Right forelimb (tissue), 1 donor: ENCODE measurements at regions not wholly inside any gene's neighbourhood (a gene's known extent, or its start where the extent isn't known, plus 50 kb on each side); places are given as distances from the start of the nearest gene placed in this dataset.
"Not testable (repeated sequence)": the region's sequence is repeated elsewhere in the genome, so short reads cannot be mapped to it uniquely, and the experiment has no call there.

ENCODE experiments used
- DNase-seq: peaks from one replicate; pipeline ENCODE4 v3.0.0-alpha.2; 2018

DNA sequence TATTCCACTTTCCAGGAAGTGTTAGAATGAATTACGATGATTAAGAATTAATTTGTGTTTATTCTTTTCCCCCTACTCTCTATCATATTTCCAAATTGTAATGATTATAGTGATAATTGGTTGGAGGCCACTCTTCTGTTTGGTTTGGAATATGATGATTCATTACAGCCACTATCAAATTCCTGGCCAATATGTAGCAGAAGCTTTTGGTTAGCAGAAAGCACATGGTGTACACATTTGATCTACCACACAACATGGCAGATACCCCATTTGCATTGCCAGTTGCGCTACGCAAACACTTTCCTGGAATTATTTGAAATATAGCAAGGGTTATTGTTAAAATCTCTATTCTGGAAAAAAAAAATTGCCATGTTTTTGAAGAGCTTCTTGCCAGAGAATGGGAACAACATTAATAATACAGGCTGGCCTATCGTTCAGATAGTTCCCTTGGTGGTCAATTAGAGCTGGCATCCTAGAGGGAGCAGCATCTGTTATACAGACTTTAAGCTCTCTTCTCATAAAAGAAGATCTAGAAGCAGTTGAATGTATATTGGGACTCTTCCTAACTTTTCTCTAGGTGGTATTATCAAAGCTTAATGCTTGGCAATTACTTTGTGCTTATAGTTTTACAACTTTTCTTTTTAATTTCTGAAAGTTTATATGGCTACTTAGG is 455.0 kb upstream of the ACTBL2 start:
- no peak for DNase-seq

DNA sequence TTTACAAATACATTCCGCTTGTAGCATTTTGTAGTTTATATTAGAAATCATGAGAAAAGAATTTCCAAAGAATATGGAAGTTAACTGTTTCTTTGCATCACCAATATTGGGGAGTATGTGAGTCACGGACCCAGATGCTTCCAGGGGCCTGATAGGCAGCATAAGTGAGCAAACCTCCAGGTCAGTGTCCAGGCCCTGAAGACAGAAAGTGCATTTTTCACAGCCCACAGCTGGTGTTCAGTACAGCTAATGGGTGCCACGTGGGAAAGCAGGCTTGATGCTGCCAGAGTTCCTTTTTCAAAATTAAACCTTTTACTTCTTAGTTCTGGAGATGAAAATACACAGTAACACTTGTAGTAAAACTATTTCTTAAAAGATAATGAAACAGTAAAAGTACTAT is 454.4 kb upstream of the ACTBL2 start:
- DNase-seq, result no peak

GRCh38 chr5:57932761-57933160 is 450.1 kb upstream of the ACTBL2 start:
- DNase-seq, result no peak

GRCh38 chr5:57931807-57932206 is 449.2 kb upstream of the ACTBL2 start:
- no peak for DNase-seq

DNA sequence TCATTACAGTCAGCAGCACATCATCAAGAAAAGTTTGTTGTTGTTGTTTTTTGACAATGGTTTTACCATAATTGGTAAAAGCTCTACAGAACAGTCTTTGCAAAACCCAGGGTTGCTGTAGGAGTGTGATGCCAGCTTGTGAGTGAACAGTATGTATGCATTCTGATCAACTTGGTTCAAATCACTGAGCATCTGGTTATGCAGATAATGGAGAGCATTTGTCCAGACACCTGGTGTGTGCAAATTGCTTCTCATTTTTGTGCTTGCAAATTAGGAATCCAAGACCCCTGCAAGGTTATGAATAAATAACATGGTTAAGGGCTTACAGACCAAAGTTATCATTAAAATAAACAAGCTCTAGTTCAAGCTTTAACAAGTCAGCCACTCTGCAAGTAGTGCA is 448.7 kb upstream of the ACTBL2 start:
- DNase-seq, result no peak

DNA sequence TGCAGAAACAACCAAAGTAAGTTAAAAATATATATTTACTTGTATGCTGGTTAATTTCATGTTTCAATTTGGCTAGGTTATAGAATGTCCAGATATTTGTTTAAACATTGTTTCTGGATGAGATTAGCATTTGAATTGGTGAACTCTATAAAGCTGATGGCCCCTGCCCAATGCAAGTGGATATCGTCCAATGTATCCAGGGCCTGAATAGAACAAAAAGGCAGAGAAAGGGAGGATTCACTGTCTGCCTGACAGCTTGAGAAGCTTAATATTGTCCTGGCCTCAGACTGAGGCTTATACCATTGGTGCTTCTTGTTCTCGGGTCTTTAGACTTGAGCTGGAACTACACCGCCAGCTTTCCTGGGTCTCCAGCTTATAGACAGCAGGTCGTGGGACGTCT is 446.7 kb upstream of the ACTBL2 start:
- no peak for DNase-seq

DNA sequence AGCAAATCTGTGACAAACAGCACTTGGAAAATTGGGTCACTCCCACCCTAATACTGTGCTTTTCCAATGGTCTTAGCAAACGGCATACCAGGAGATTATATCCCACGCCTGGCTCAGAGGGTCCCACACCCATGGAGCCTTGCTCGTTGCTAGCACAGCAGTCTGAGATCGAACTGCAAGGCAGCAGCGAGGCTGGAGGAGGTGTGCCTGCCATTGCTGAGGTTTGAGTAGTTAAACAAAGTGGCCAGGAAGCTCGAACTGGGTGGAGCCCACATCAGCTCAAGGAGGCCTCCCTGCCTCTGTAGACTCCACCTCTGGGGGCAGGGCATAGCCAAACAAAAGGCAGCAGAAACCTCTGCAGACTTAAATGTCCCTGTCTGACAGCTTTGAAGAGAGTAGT is 440.5 kb upstream of the ACTBL2 start:
- DNase-seq, result not testable (repeated sequence)

GRCh38 chr5:57917004-57917403 is 434.4 kb upstream of the ACTBL2 start:
- DNase-seq, result no peak

DNA sequence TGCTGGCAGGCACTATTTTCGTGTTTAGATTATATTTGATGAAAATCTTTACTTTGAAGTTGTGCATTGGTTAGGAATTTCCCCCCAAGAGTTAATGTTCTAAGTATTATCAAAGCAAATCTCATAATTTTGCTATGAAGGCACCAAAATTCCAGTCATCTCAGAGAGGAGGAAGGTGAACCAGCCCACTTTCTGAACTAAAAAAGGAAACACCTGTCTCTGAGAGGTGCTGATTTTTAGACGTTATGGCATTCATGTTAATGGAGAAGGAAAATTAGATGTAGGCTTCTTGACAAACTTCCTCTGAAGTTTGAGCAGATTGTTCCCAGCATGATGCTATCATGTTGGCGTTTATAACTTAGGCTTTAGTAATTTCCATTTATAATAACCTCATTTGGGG is 432.9 kb upstream of the ACTBL2 start:
- DNase-seq, result no peak

- no peak for DNase-seq
Measured at GRCh38 chr5:57911438-57911837, 428.8 kb upstream of the ACTBL2 start.

DNA sequence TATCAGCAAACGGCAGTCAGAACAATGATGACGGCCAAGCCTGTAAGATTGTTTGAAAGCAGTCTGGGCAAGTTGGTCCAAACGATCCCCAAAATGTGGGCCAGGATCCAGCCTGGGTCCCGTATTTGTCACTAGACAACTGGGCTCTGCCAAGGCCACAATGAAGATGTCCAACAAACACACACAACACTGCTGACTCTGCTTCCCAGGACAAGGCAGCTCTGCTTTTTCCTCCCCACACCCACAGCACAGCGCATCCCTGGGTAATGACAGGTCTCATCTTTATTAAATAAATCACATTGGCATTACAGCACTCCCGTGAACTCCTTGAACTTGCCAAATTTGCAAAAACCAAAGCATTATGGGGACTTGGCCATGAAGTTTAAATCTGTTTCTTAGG is 424.1 kb upstream of the ACTBL2 start:
- DNase-seq, result no peak

- no peak for DNase-seq
Measured at GRCh38 chr5:57903458-57903857, 420.8 kb upstream of the ACTBL2 start.

DNA sequence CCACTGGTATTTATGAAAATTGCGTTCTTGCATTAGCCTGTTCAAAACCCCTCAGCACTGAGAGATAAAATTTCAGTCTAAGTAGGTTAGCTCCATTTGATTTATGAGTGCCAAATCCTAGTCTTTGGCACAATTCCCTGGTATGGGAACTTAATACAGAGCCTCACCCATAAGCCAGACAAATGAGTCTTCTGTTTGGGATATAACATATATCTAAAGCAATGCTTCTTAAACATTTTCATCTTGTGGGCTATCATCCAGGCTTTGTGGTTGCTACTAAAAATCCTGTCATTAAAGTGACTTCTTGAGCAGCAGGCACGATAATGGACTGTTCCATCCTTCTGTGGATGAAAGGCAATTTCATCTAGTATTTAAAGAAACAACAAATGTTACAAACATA is 419.5 kb upstream of the ACTBL2 start:
- no peak for DNase-seq

- DNase-seq, result no peak
Measured at GRCh38 chr5:57900381-57900944, 417.9 kb upstream of the ACTBL2 start.

- DNase-seq, result no peak
Measured at GRCh38 chr5:57896576-57896975, 414.0 kb upstream of the ACTBL2 start.

DNA sequence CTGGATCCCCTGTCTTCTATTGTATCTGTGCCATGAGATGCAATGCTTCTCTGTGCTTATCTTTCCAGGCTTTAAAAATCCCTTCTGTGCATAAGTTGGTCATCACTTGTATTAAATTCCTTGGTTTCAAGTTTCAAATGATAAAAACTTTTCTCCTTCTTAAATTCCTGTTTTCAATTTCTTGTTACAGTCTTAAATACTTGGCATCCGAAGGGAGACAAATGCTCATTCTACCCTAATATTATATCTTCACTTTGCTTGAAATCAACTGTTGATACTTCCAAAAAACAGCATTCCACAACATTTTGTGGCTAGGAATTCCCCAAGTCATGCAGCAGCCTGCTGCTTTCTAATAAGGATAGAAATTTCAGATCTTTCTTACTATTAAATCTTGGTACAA is 413.2 kb upstream of the ACTBL2 start:
- no peak for DNase-seq

DNA sequence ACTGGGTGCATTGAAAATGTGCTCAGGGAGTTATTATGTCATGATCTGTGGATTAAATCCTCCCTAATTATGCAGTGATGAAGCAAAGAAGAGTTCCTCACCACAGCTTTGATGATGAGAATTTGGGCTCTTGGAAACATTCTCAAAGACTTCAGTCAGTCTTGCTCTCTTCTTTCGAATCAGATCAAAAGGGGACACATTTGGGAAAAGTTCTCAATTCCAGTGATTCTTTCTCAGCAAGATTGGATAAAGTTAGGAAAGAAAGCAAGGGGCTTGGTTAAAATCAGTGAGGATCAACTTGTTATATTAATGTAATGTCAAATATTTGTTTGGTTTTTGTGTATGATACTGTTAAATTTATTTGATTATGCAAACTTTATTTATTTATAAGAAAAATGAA is 411.3 kb upstream of the ACTBL2 start:
- no peak for DNase-seq

DNA sequence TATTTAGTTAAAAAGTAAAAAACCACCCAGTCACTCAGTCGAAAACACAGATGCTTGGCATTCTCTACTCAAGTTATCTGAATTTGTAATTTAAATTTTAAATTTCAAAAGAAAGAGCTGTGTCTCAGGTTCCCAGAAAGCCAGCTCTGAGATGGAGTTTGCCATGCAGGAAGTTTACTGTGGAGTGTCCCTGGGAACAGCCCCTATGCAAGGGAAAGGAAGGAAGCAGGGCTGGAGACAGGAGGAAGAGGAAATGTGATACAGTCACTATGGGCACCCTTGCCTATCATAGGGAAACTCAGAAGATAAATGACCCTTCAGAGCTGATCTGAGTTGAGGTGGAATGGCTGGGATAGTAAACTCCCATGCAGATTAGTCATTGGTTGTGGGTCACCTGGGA is 408.8 kb upstream of the ACTBL2 start:
- no peak for DNase-seq

GRCh38 chr5:57889558-57889957 is 406.9 kb upstream of the ACTBL2 start:
- DNase-seq, result no peak

GRCh38 chr5:57887851-57888621 is 405.4 kb upstream of the ACTBL2 start:
- no peak for DNase-seq

GRCh38 chr5:57884346-57885102 is 401.9 kb upstream of the ACTBL2 start:
- no peak for DNase-seq

DNA sequence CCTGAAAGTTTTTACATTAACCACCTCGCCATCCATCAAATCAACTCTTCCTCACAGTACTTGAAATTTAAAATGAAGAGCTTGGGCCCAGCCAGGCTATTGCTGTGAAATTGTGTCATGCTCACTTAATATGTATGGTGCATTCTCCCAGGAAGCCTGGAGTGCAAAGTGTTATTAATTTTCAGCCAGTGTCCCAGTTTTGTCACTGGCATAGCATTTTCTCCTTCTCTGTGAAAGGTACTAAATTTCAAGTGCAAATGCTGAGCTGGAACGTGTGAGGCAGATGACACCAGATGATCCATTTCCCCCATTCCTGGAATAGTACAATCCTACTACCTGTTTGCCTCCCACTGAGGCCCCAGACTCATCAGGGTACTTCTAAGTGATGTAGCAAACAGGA is 397.6 kb upstream of the ACTBL2 start:
- DNase-seq, result no peak

- DNase-seq, result no peak
Measured at GRCh38 chr5:57878301-57878722, 395.7 kb upstream of the ACTBL2 start.

GRCh38 chr5:57871496-57871895 is 388.9 kb upstream of the ACTBL2 start:
- no peak for DNase-seq
